GM23338 (cell line): ENCODE measurements at regions not wholly inside any gene's neighbourhood (a gene's known extent, or its start where the extent isn't known, plus 50 kb on each side); places are given as distances from the start of the nearest gene placed in this dataset.

Experiments used
- CREB1 ChIP-seq: fragments of 250-450 bp; sonication (Bioruptor Pico); IDR thresholded peaks from 2 replicates; pipeline ENCODE4 v1.5.0; 2020; ENCODE audit warnings: low read depth, mild to moderate bottlenecking, moderate library complexity
- CTCF ChIP-seq, 2 experiments: fragments of 200-600 bp in 1 of 2; sonication (generic) in 1 of 2; conservative IDR thresholded peaks; 2 replicates each; pipeline versions ENCODE4 v1.5.1 to v1.6.1; 2016 to 2017; ENCODE audit warnings: antibody characterized with exemption in 2 of 2, low read depth in 2 of 2, mild to moderate bottlenecking in 2 of 2, moderate library complexity in 1 of 2
- EZH2 ChIP-seq: fragments of 200-600 bp; sonication (generic); IDR thresholded peaks from one replicate; pipeline ENCODE4 v1.8.0; 2017; ENCODE audit warnings: antibody characterized with exemption, mild to moderate bottlenecking, low read depth; ENCODE audit not compliant: unreplicated experiment
- EZH2phosphoT487 ChIP-seq: fragments of 200-600 bp; sonication (generic); IDR thresholded peaks from one replicate; pipeline ENCODE4 v1.8.1; 2018; ENCODE audit warnings: antibody characterized with exemption; ENCODE audit not compliant: unreplicated experiment
- POLR2AphosphoS5 ChIP-seq: IDR thresholded peaks from 2 replicates; pipeline ENCODE4 v1.6.1; 2016; ENCODE audit warnings: antibody characterized with exemption, low read depth
- REST ChIP-seq: IDR thresholded peaks from one replicate; pipeline ENCODE4 v1.6.1; 2018; ENCODE audit warnings: antibody characterized with exemption; ENCODE audit not compliant: unreplicated experiment
- ZNF114 ChIP-seq: fragments of 250-450 bp; sonication (Bioruptor Pico); IDR thresholded peaks from 2 replicates; pipeline ENCODE4 v1.5.0; 2020; ENCODE audit warnings: mild to moderate bottlenecking, moderate library complexity

GRCh38 chr4:71260544-71260943 lies 78.3 kb upstream of the SLC4A4 start:
- TF ChIP-seq CTCF (conservative IDR thresholded peaks at IDR 0.05; ENCODE audit: low read depth in 2 of 2) (no peak), EZH2 (no peak), POLR2AphosphoS5 (no peak), REST (no peak), EZH2phosphoT487 (no peak), ZNF114 (no peak), CREB1 (CRISPR knock-in tag) (no peak)
